HG03025 (cell line): ENCODE measurements at regions not wholly inside any gene's neighbourhood (a gene's known extent, or its start where the extent isn't known, plus 50 kb on each side); places are given as distances from the start of the nearest gene placed in this dataset.

Source experiments
- ATAC-seq: cut with Tn5 transposase; IDR thresholded peaks from one replicate; pipeline ENCODE4 v1.9.1; 2021; ENCODE audit warnings: mild to moderate bottlenecking, moderate library complexity; ENCODE audit not compliant: unreplicated experiment, low FRiP score

DNA sequence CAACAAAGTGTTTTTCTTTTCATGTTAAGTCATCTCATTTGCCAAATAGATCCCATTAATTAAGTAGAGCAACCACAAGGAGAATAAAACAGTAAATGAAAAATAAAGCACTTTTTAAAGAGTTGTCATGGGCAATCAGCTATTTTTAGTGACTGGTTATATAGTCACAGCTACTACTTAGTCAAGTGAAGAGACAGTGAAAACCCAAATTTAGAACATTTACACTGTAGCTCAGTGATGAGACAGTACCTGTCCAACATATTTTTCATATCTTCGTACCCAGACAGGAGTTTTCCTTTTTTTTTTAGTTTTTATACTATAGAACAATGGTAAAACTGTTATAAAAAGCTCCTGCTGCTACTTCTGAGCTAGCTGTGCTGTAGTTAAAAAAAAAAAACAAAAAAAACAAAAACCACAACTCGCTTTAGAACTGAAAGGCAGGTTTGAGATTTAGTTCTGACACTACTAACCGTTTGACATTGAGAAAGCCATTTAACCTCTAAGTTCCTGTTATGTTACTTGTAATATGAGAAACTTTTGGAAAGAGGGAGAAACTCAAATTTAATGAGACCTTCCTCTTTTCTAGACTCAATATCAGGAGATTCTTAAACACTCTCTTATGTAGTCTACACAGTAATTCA is 777.5 kb downstream of the ADGRL2 start:
- ATAC-seq, result no peak

DNA sequence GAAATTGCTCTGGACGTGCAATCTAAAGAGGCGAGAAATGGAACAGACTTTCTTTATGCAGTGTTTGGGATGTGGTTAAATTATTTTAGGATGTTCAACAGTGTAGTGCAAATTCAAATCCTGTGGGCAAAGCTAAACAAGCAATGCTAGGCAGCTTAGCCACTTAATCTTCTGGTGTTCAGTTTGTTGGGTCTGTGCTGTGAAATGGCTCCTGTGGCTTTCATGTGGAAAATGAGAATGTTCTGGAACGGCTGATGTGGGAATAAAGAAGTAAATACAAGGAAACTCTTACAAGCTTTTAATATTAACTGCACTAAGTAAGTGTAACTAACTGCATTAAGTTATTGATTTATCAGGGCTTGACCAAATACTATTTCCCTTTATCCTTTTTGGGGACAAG is 766.6 kb downstream of the ADGRL2 start:
- ATAC-seq, result no peak

DNA sequence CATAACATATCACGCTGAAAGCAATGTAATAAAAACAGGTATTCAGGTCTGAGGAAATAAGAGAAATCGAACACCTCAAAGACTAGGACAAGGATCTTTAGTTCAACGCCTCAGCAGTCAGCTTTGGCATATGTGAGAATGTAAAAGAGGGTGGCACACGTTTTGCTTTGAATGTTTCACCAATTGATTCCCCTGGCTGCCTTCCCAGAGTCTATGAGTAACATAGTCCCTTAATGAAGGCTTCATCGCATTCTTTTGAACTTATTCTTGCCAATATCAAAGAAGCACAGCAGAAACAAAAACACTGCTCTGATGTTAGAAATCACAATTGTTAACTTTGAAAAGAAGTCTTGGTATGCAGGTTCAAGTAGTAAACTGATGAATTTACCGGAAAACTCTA is 764.8 kb downstream of the ADGRL2 start:
- ATAC-seq, result no peak

DNA sequence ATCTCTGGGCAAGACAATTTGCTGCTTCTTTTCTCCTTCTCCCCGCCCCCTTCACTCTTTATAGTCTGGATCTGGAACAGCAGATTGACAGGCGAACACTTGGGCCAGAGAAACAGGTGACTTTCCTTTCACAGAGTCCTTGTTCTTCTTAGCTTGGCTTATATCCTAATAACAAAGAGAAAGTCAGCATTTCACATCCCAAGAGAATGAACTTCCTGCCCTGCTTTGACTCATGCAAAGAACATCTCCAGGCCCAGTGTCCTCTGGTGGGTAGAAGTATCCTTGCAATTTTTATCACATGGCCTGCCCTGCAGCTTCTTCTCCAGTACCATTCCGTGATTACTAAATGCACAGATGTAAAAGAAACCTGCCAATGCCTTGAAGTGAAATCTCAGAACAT is 764.4 kb downstream of the ADGRL2 start:
- ATAC-seq, result no peak

DNA sequence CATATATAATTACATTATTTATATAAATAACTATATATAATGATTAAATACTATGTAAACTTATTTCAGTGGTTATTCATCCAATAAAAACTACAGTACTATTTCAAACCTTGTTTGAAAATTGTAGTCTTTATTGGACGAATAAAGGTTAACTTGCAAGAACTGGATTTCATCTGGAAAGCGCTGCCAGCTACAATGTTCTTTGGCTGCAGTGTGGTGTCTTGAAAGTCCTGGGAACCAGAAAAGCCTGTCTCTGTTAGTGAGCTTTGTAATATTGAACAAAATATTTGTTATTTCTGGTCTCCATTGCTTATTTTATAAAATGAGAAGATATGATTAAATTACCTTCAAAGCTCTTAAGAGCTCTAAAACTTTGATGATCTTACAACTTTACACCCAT is 763.6 kb downstream of the ADGRL2 start:
- no peak for ATAC-seq

DNA sequence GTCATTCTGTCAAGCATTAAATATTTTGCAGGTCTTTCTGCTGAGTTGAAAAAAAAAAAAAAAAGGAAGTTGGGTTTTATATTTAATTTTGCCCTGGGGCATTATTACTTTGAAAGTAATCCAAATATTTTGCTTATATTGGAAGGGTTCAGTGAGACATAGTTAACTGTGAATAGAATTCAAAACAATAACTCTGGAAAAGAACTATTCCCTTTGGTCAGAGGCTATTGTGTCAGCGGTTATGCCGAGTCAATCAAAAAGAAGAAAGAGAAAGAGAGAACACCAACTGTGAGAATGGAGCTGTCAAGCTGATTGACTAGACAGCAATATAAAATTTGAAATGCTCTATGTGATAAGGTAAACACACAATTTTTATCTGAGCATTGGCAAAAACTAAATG is 761.7 kb downstream of the ADGRL2 start:
- ATAC-seq, result no peak

DNA sequence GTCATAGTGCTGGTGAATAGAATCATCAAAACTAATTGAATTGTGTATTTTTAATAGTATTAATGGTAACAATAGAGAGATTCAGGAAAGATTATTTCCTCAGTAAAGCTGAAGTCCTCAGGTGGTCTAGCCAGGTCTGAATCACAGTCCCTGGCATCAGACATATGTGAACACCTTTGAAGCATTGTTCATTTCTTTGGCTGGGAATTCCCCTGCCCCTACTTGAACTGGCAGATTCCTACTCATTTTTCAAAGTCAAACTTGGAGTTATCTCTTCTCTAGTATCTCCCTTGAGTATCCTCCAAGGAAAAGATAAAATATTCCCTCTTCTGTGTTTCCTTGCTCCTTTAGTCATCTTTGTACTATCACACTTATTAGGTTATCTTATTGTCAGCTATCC is 759.8 kb downstream of the ADGRL2 start:
- no peak for ATAC-seq

DNA sequence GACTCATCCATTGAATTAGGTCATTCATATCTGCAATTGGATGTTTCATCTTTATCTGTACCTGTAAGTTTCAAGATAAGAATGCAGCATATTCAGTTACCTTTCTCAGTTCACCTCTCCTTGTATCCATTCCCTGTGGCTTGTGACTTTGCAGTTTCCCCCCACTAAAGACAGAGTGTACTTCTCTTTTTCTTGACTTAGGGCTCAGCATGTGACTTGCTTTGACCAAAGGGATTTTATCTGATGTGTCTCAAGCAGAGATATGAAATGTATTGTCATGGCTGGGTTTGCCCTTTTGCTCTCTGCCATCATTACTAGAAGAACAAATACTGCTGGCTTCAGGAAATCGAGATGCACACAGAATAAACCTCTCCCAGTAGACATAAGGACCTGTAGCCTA is 754.8 kb downstream of the ADGRL2 start:
- ATAC-seq, result no peak

DNA sequence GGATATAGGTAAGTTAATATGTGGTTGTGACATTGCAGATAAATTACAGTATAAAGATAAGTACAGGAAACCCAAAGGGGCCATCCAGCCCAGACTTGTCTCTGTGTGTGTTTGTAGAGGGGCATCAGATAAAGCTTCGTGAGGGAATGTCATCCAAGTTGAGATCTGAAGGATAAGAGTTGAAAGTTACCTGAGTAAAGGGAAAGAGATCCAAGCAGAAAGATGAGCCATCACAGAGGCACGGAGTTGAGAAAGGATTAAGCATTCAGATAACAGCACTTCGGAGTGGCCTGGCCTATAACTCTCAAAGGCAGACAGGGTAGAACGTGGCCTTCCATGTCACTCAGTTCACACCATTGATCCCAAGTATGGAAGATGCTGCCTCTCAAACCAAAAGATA is 749.1 kb downstream of the ADGRL2 start:
- no peak for ATAC-seq

DNA sequence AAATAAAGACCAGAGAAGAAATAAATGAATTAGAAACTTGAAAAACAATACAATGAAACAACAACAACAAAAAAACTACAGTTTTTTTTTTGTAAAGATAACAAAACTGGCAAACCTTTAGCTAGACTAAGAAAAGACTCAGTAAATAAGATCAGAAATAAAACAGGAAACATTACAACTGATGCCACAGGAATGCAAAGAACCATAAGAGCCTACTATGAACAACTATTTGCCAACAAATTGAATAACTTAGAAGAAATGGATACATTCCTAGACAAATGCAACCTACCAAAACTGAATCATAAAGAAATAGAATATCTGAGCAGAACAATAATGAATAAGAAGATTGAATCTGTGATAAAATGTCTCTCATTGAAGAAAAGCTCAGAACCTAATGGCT is 742.0 kb downstream of the ADGRL2 start:
- no peak for ATAC-seq

DNA sequence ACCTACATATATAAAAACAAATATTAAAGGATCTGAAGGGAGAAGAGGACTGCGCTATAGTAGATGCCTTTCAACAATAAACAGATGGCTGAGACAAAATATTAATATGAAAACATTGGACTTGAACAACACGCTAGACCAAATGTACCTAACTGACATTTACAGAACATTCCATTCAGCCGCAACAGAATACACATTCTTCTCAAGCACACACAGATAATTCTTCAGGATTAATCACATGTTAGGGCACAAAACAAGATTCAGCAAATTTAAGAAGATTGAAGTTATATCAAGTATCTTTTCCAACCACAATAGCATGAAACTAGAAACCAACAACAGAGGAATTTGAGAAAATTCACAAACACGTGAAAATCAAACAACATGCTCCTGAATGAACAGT is 741.4 kb downstream of the ADGRL2 start:
- ATAC-seq, result no peak

DNA sequence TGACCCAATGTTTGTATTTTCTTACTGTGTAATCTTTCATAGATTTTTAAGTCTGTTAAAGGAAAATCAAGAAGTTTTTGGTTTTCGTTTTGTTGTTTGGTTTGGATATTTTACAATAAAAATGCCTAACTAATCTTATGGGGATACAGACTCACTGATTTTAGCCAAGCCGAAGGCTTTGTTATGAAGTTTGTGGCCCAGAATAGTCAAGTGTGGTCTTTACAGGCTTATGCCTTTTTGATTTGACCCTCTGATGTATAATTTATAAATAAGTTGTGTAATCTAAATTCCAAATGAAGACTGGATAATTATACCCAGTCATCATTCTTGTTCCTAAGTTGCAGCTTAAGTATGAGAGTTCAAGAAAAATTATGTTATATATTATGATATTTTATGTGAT is 739.3 kb downstream of the ADGRL2 start:
- ATAC-seq, result no peak

DNA sequence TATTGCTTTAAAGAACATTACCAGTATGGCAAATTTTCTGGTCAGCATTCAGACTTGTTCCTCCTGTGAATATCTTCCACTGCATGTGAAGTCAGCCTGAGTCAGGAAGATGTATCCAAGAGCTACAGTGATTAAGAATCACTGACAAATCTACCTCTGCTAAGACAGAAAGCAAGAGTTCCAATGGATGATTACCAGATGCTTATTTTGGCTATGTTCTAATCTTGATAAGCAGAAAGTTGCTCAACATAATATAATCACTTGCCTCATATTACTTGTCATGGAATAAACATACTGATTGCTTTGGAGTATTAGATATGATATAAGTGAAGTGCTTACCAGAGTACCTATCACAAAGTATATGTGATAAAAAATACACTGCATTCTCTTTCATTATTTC is 738.1 kb downstream of the ADGRL2 start:
- no peak for ATAC-seq

DNA sequence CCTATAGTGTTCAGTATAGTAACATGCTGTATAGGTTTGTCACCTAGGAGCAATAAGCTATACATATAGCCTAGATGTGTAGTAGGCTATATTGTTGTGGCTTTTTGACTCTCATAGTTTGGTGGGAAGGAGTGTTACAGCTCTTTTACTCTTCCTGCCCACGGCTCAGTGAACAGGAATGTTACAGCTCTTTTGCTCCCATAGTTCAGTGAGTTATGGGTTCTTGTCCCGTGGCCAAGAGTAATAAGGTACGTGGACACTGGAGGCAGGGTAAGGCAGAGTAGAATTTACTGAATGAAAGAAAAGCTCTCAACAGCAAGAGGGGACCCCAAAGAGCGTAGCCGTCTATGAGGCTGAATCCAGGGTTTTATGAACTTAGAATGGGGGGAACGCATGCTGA is 734.3 kb downstream of the ADGRL2 start:
- ATAC-seq, result no peak

DNA sequence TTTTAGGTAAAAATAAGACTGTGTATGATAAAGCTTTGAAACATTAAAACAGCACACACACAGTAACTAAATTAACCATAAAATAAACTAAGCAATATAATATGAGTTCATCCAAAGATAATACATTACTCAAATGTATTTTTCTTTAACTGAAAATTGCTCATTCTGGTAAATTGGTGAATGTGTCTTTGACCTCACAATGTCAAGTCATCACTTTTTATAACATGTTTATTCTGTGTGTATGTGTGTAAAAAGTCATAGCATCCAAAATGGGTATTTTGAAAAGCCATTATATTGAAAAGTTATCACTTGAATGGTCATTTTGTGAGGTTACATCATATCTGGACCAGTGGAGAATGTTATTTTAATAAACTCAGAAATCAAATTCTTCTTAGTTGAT is 724.6 kb downstream of the ADGRL2 start:
- ATAC-seq, result no peak

DNA sequence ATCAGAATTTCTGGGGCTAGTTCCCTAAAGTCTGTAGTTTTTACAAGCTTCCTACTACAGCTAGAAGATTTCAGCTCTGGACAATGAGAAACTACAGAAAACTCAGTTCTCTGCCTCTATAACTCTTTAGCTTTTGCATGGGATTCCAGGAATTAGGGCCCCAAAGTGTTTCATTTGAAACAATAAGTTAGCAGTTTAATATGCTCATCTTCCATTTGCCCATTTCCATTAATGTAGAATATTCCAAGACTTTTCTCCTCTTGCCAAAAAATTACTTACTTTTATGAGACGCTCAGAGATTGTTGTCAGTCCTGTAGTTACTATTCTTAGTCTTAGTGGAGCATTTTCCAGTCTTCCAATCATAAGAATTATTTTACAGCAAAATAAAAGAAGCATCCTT is 719.9 kb downstream of the ADGRL2 start:
- no peak for ATAC-seq

DNA sequence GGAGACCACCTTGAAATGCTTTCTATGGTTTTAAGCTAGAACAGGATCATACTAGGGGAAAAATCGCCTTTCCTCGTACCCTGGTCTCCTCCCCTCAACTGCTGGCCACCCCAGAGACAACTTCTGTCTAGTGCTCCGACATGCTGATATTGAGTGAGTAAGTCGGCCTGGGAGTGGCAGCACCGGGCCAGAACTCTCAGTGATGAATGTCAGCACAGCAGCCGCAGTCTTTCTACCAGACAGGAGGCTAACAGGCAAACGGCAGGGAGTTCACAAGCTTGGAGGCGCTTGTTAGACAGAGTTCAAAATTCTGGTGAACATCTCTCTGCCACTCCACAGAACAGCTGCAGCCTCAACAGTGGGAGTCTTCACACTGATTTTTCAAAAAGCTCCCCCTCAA is 716.9 kb downstream of the ADGRL2 start:
- no peak for ATAC-seq

DNA sequence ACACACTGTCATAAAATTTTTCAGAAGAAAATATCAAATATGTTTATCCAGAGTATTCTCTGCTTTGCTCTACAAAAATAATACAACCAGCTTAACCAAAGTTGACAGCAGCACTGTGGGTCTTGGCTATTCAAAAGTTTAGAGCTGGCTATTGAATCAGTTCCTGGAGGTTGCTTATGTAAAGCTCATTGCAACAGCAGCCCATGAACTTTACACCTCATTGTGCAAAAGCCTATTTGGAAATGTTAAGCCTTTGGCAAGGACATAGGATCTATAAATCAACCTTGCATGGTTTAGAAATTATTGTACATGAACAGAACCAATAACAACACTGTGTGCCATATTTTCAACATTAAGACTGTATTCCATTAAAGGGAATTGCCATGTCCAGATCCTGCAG is 714.9 kb downstream of the ADGRL2 start:
- no peak for ATAC-seq

DNA sequence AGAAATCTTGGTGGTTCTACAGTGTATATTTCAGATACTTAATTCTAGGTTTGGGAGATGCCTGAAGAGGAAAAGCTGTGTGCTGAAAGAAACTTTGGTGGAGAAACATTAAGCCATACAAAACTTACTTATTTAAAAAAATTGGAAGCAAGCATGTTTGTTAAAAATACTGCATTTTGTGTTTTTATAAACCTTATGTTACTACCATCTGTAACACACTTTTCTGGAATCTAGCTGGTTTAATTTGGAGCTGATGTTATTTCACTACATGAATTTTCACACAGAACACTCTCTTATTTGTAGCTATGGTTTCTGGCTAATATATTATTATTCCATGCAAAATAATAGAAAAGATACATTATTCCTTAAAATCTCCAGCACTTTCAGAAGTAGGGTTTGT is 710.7 kb downstream of the ADGRL2 start:
- no peak for ATAC-seq

DNA sequence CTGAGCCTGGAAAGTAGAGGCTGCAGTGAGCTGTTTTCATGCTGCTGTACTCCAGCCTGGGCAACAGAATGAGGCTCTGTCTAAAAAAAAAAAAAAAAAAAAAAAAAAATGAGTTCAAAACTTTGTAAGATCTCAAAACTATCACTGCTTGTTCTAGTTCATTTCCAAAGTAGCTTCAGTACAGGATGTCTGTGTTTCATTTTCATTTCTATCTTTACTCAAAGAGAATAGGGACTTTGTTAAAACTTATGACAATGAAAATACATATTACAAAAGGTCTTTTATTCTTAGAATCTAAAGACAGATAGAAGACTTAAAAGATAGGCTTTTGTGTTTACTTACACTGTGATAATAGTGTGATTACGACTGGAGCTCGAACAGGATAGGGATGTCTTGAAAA is 709.7 kb downstream of the ADGRL2 start:
- no peak for ATAC-seq

DNA sequence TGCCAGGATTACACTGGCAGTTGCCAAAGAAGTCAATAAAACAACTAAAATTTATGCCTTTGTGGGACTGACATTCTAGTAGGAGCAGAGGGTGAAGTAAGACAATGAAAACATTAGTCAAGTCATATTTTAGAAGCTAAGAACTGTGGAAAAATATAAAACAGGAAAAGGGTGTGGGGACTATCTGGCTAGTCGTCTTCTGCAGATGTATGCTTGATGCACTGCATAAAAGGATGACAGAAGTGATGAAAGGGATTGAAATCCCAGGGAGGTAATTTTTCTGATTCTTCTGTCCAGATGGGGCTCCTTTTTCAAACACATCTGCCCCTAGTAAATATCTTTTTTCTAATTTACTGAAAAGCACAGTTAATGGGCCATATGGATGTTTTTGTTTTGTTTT is 706.3 kb downstream of the ADGRL2 start:
- ATAC-seq, result no peak

DNA sequence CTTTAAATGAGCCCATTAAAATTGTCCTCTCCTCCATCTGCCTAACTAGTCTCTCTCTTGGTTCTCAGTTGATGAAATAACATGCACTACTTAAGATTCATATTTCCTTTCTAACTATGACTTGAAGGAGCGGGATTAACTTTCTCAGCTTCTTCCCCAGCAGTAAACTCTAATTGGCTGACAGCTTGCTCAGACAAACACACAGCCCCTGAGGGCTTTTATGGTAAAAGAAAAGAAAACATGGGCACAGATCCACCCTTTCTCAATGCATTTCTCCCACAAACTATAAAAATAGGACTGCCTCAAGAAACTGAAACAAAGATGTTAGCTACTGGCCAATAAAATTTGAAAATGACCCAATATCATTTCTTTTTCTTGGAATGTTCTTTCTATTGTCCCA is 703.1 kb downstream of the ADGRL2 start:
- no peak for ATAC-seq

DNA sequence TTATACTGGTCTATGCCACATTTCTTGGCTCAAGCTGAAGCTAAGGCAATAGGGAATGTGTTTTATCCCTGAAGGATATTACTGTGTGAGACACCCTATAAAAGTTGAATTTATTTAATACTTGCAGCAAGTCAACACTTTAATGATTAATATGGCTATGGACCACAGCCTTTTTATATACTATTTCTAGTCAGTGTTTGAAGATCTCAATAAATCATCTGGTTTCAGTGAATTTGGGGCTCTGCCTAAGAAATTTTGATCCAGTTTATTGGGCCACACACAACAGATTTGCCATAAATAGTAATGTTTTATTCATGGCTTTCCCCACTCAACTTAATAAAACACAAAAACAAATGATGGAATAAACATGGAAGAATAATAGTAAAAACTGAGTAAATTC is 698.3 kb downstream of the ADGRL2 start:
- no peak for ATAC-seq
